LNCaP clone FGC (cell line): ENCODE measurements at regions not wholly inside any gene's neighbourhood (a gene's known extent, or its start where the extent isn't known, plus 50 kb on each side); places are given as distances from the start of the nearest gene placed in this dataset.

Experiments used
- DNase-seq: peaks from one replicate; pipeline ENCODE4 v3.0.0-alpha.2; 2011; ENCODE audit warnings: low read depth
- H3K4me3 ChIP-seq: 2 replicates; pipeline ENCODE4 v1.5.1; 2011; ENCODE audit warnings: mild to moderate bottlenecking, low read depth, low read length, control low read depth
- CTCF ChIP-seq: IDR thresholded peaks from 2 replicates; pipeline ENCODE4 v1.5.1; 2012; ENCODE audit warnings: mild to moderate bottlenecking; ENCODE audit not compliant: control insufficient read depth, insufficient read depth; ENCODE audit errors: extremely low read depth

GRCh38 chr10:25683344-25683743 is 250.7 kb upstream of the MYO3A start:
- DNase-seq = no peak
- no peak overlapping the region for H3K4me3 ChIP-seq
- TF ChIP-seq CTCF = no peak

GRCh38 chr10:25687521-25687920 is 246.5 kb upstream of the MYO3A start:
- H3K4me3 ChIP-seq = no peak overlapping the region
- DNase-seq = no peak

GRCh38 chr10:25689346-25690100 is 244.5 kb upstream of the MYO3A start:
- no peak for TF ChIP-seq CTCF
- DNase-seq = no peak
- H3K4me3 ChIP-seq = no peak overlapping the region

More at GRCh38 chr10:25687521-25687920, 246.5 kb upstream of the MYO3A start:
- no peak for TF ChIP-seq CTCF

- no peak for TF ChIP-seq CTCF
- no peak for DNase-seq
- H3K4me3 ChIP-seq = no peak overlapping the region
Measured at GRCh38 chr10:25692761-25693160, 241.3 kb upstream of the MYO3A start.

- no peak for TF ChIP-seq CTCF
- H3K4me3 ChIP-seq = no peak overlapping the region
- DNase-seq = no peak
Measured at GRCh38 chr10:25694206-25694933, 239.7 kb upstream of the MYO3A start.

GRCh38 chr10:25694971-25695370 is 239.1 kb upstream of the MYO3A start:
- no peak for TF ChIP-seq CTCF
- H3K4me3 ChIP-seq = no peak overlapping the region

More at GRCh38 chr10:25694971-25695370, 239.1 kb upstream of the MYO3A start:
- DNase-seq = no peak
